ENCODE measurements at regions not wholly inside any gene's neighbourhood (a gene's known extent, or its start where the extent isn't known, plus 50 kb on each side); places are given as distances from the start of the nearest gene placed in this dataset.
"Not testable (repeated sequence)": the region's sequence is repeated elsewhere in the genome, so short reads cannot be mapped to it uniquely, and the experiment has no call there.

- no peaks in the 10 kb centered on the region for H3K4me1 ChIP-seq
- H3K27ac ChIP-seq: no peak overlapping the region
- H3K27me3 ChIP-seq: no peaks in the 10 kb centered on the region
- no peak for DNase-seq
- no peaks in the 10 kb centered on the region for H3K36me3 ChIP-seq
- H3K9me3 ChIP-seq: no peaks in the 10 kb centered on the region
- no peak for TF ChIP-seq CTCF (IDR thresholded peaks at IDR 0.05)
- intact Hi-C loops (cut with DNase I; ENCODE audit: low total_unique reads): no loop called here
- no peak overlapping the region for H3K4me3 ChIP-seq
Observed at GRCh38 chr4:91887926-91888325, 415.8 kb upstream of the GRID2 start.

- H3K4me1 ChIP-seq; H3K36me3 ChIP-seq; H3K4me3 ChIP-seq; DNase-seq; H3K27me3 ChIP-seq; intact Hi-C loops (cut with DNase I; ENCODE audit: low total_unique reads); H3K9me3 ChIP-seq; H3K27ac ChIP-seq: not testable (repeated sequence)
Observed at GRCh38 chr4:91891217-91891616, 412.5 kb upstream of the GRID2 start.

- H3K4me3 ChIP-seq: no peak overlapping the region
- TF ChIP-seq CTCF (IDR thresholded peaks at IDR 0.05): no peak
Observed at GRCh38 chr4:91894006-91894405, 409.8 kb upstream of the GRID2 start.

GRCh38 chr4:91904556-91904955, 399.2 kb upstream of the GRID2 start:
- no peaks in the 10 kb centered on the region for H3K36me3 ChIP-seq
- H3K4me3 ChIP-seq: no peak overlapping the region
- H3K4me1 ChIP-seq: no peaks in the 10 kb centered on the region
- no peaks in the 10 kb centered on the region for H3K27me3 ChIP-seq
- no peaks in the 10 kb centered on the region for H3K9me3 ChIP-seq
- DNase-seq: no peak
- no peak for TF ChIP-seq CTCF (IDR thresholded peaks at IDR 0.05)
- no peak overlapping the region for H3K27ac ChIP-seq
- intact Hi-C loops (cut with DNase I; ENCODE audit: low total_unique reads): no loop called here

More at GRCh38 chr4:91894006-91894405, 409.8 kb upstream of the GRID2 start:
- Histone ChIP-seq H3K4me1 (no peaks in the 10 kb centered on the region), H3K9me3 (no peaks in the 10 kb centered on the region), H3K27me3 (no peaks in the 10 kb centered on the region), H3K36me3 (no peaks in the 10 kb centered on the region), H3K27ac (no peak overlapping the region)
- intact Hi-C loops (cut with DNase I; ENCODE audit: low total_unique reads): no loop called here
- DNase-seq: no peak

GRCh38 chr4:91909963-91910362, 393.8 kb upstream of the GRID2 start:
- Histone ChIP-seq H3K4me1 (no peaks in the 10 kb centered on the region), H3K9me3 (no peaks in the 10 kb centered on the region), H3K27ac (no peak overlapping the region), H3K4me3 (no peak overlapping the region), H3K27me3 (no peaks in the 10 kb centered on the region), H3K36me3 (no peaks in the 10 kb centered on the region)
- no peak for DNase-seq
- intact Hi-C loops (cut with DNase I; ENCODE audit: low total_unique reads): no loop called here
- TF ChIP-seq CTCF (IDR thresholded peaks at IDR 0.05): no peak

GRCh38 chr4:91914176-91914804, 389.5 kb upstream of the GRID2 start:
- TF ChIP-seq CTCF (IDR thresholded peaks at IDR 0.05): no peak
- Histone ChIP-seq H3K4me3 (no peak overlapping the region), H3K4me1 (no peaks in the 10 kb centered on the region), H3K36me3 (no peaks in the 10 kb centered on the region), H3K9me3 (no peaks in the 10 kb centered on the region), H3K27ac (no peak overlapping the region), H3K27me3 (no peaks in the 10 kb centered on the region)
- DNase-seq: no peak
- intact Hi-C loops (cut with DNase I; ENCODE audit: low total_unique reads): no loop called here
